Vagina (tissue), 2 donors: ENCODE measurements at regions not wholly inside any gene's neighbourhood (a gene's known extent, or its start where the extent isn't known, plus 50 kb on each side); places are given as distances from the start of the nearest gene placed in this dataset.

Experiments used
- CTCF ChIP-seq, 3 experiments: fragments of 450-650 bp in 2 of 3; fragments of 200-600 bp in 1 of 3; sonication (generic) in 1 of 3; IDR thresholded peaks; one replicate each; pipeline ENCODE4 v1.5.1; 2017 to 2019; ENCODE audit warnings: antibody characterized with exemption in 3 of 3, mild to moderate bottlenecking in 2 of 3, moderate library complexity in 2 of 3
- POLR2A ChIP-seq, 2 donors: fragments of 450-650 bp; IDR thresholded peaks; one replicate each; pipeline ENCODE4 v1.6.1; 2017; ENCODE audit warnings: antibody characterized with exemption in 2 of 2, mild to moderate bottlenecking in 2 of 2, moderate library complexity in 2 of 2
- POLR2AphosphoS5 ChIP-seq, 2 donors: sonication (generic); formaldehyde crosslinking; IDR thresholded peaks; one replicate each; pipeline ENCODE4 v1.9.0; 2017; ENCODE audit warnings: antibody characterized with exemption in 2 of 2, mild to moderate bottlenecking in 2 of 2, low read depth in 1 of 2; ENCODE audit not compliant: insufficient read depth in 1 of 2

GRCh38 chr4:155578219-155578618 is 88.4 kb upstream of the GUCY1A1 start:
- no peak for TF ChIP-seq CTCF (IDR thresholded peaks at IDR 0.05)
- no peak for TF ChIP-seq POLR2A (IDR thresholded peaks at IDR 0.05)
- no peak for TF ChIP-seq POLR2AphosphoS5 (IDR thresholded peaks at IDR 0.05; ENCODE audit: insufficient read depth in 1 of 2, low read depth in 1 of 2)
